H9 (cell line): ENCODE measurements at regions not wholly inside any gene's neighbourhood (a gene's known extent, or its start where the extent isn't known, plus 50 kb on each side); places are given as distances from the start of the nearest gene placed in this dataset.

Experiments used
- DNase-seq: peaks from one replicate; pipeline ENCODE4 v3.0.0-alpha.2; 2017
- H2AFZ ChIP-seq: one replicate; pipeline ENCODE4 v1.6.1; 2013; ENCODE audit warnings: mild to moderate bottlenecking, low read length, control low read depth, moderate library complexity
- H2AK5ac ChIP-seq: 2 replicates; pipeline ENCODE4 v1.6.1; 2013; ENCODE audit warnings: low read length, control low read depth, mixed read lengths; ENCODE audit not compliant: insufficient read length
- H2BK120ac ChIP-seq: one replicate; pipeline ENCODE4 v1.6.1; 2013; ENCODE audit warnings: low read depth, mild to moderate bottlenecking, low read length, control low read depth, inconsistent platforms; ENCODE audit not compliant: poor library complexity, severe bottlenecking
- H2BK12ac ChIP-seq: 2 replicates; pipeline ENCODE4 v1.6.1; 2013; ENCODE audit warnings: low read length, control low read depth, mixed read lengths, low read depth; ENCODE audit not compliant: insufficient read length
- H2BK15ac ChIP-seq: 2 replicates; pipeline ENCODE4 v1.6.1; 2013; ENCODE audit warnings: low read depth, low read length, control low read depth
- H2BK20ac ChIP-seq: one replicate; pipeline ENCODE4 v1.6.1; 2013; ENCODE audit warnings: low read depth, mild to moderate bottlenecking, low read length, control low read depth, inconsistent platforms; ENCODE audit not compliant: poor library complexity, severe bottlenecking
- H2BK5ac ChIP-seq: 2 replicates; pipeline ENCODE4 v1.6.1; 2013; ENCODE audit warnings: low read length, control low read depth, mixed read lengths; ENCODE audit not compliant: insufficient read length
- H3K14ac ChIP-seq: 2 replicates; pipeline ENCODE4 v1.6.1; 2013; ENCODE audit warnings: low read length, control low read depth; ENCODE audit not compliant: insufficient read depth
- H3K18ac ChIP-seq: 2 replicates; pipeline ENCODE4 v1.6.1; 2013; ENCODE audit warnings: low read depth, mild to moderate bottlenecking, mixed read lengths, low read length, control low read depth; ENCODE audit not compliant: insufficient read length
- H3K23ac ChIP-seq: 2 replicates; pipeline ENCODE4 v1.6.1; 2013; ENCODE audit warnings: low read length, control low read depth, mixed read lengths, low read depth; ENCODE audit not compliant: insufficient read length
- H3K23me2 ChIP-seq: 2 replicates; pipeline ENCODE4 v1.6.1; 2013; ENCODE audit warnings: low read depth, mild to moderate bottlenecking, mixed read lengths, low read length, control low read depth; ENCODE audit not compliant: insufficient read length, poor library complexity, severe bottlenecking
- H3K27ac ChIP-seq: 2 replicates; pipeline ENCODE4 v1.5.1; 2013; ENCODE audit warnings: low read length, control low read depth, mixed read lengths, low read depth; ENCODE audit not compliant: insufficient read length
- H3K27me3 ChIP-seq: 2 replicates; pipeline ENCODE4 v1.6.1; 2013; ENCODE audit warnings: low read length, control low read depth, inconsistent platforms; ENCODE audit not compliant: insufficient read depth
- H3K4ac ChIP-seq: 2 replicates; pipeline ENCODE4 v1.6.1; 2013; ENCODE audit warnings: low read depth, mild to moderate bottlenecking, control low read depth, inconsistent platforms, low read length, moderate library complexity
- H3K4me1 ChIP-seq: 2 replicates; pipeline ENCODE4 v1.6.1; 2013; ENCODE audit warnings: low read length, control low read depth, inconsistent platforms; ENCODE audit not compliant: insufficient read depth
- H3K4me2 ChIP-seq: 2 replicates; pipeline ENCODE4 v1.6.1; 2013; ENCODE audit warnings: low read length, control low read depth, mixed read lengths; ENCODE audit not compliant: insufficient read length, insufficient read depth
- H3K56ac ChIP-seq: 2 replicates; pipeline ENCODE4 v1.6.1; 2013; ENCODE audit warnings: low read depth, mild to moderate bottlenecking, mixed read lengths, low read length, control low read depth; ENCODE audit not compliant: insufficient read length
- H3K79me1 ChIP-seq: 2 replicates; pipeline ENCODE4 v1.6.1; 2013; ENCODE audit warnings: low read depth, mild to moderate bottlenecking, moderate library complexity, low read length, control low read depth, inconsistent platforms; ENCODE audit not compliant: insufficient read depth, poor library complexity, severe bottlenecking
- H3K79me2 ChIP-seq: 2 replicates; pipeline ENCODE4 v1.6.1; 2013; ENCODE audit warnings: low read length, control low read depth, inconsistent platforms; ENCODE audit not compliant: insufficient read depth
- H3K9ac ChIP-seq: 2 replicates; pipeline ENCODE4 v1.6.1; 2013; ENCODE audit warnings: low read length, control low read depth, mixed read lengths; ENCODE audit not compliant: insufficient read length; ENCODE audit errors: extremely low read depth
- H3K9me3 ChIP-seq: one replicate; pipeline ENCODE4 v1.6.1; 2013; ENCODE audit warnings: low read depth, low read length, inconsistent platforms; ENCODE audit not compliant: control insufficient read depth
- H3T11ph ChIP-seq: one replicate; pipeline ENCODE4 v1.6.1; 2013; ENCODE audit warnings: mild to moderate bottlenecking, low read length, control low read depth, inconsistent platforms
- H4K20me1 ChIP-seq: one replicate; pipeline ENCODE4 v1.6.1; 2013; ENCODE audit not compliant: control insufficient read depth, insufficient read length, insufficient read depth
- H4K5ac ChIP-seq: 2 replicates; pipeline ENCODE4 v1.6.1; 2013; ENCODE audit warnings: low read depth, mild to moderate bottlenecking, mixed read lengths, low read length, control low read depth; ENCODE audit not compliant: insufficient read length
- H4K8ac ChIP-seq: replicated peaks from 2 replicates; pipeline ENCODE4 v1.6.1; 2013; ENCODE audit warnings: low read length, control low read depth, mixed read lengths, low read depth; ENCODE audit not compliant: insufficient read length
- H4K91ac ChIP-seq: 2 replicates; pipeline ENCODE4 v1.6.1; 2013; ENCODE audit warnings: low read depth, mild to moderate bottlenecking, moderate library complexity, mixed read lengths, low read length, control low read depth; ENCODE audit not compliant: insufficient read length
- H3K27ac Mint-ChIP-seq, 3 experiments: 2 replicates in 2 of 3; 3 replicates in 1 of 3; pipeline ENCODE4 v1.8.0; 2020 to 2021; ENCODE audit warnings: mixed read lengths in 3 of 3, mild to moderate bottlenecking in 1 of 3, moderate library complexity in 1 of 3
- H3K27me3 Mint-ChIP-seq: 2 replicates; pipeline ENCODE4 v1.8.0; 2021; ENCODE audit warnings: low read depth, mild to moderate bottlenecking, moderate library complexity, mixed read lengths
- H3K36me3 Mint-ChIP-seq, 3 experiments: 2 replicates in 2 of 3; 3 replicates in 1 of 3; pipeline ENCODE4 v1.8.0; 2020 to 2021; ENCODE audit warnings: low read depth in 3 of 3, mixed read lengths in 3 of 3; ENCODE audit not compliant: insufficient read depth in 1 of 3
- H3K4me1 Mint-ChIP-seq, 2 experiments: 2 replicates each; pipeline ENCODE4 v1.8.0; 2020; ENCODE audit warnings: mixed read lengths in 2 of 2
- H3K4me3 Mint-ChIP-seq, 2 experiments: 2 replicates in 1 of 2; 3 replicates in 1 of 2; pipeline ENCODE4 v1.8.0; 2020 to 2021; ENCODE audit warnings: mild to moderate bottlenecking in 2 of 2, mixed read lengths in 2 of 2, moderate library complexity in 1 of 2
- H3K9me3 Mint-ChIP-seq, 2 experiments: 2 replicates in 1 of 2; 3 replicates in 1 of 2; pipeline ENCODE4 v1.8.0; 2020; ENCODE audit warnings: mild to moderate bottlenecking in 2 of 2, mixed read lengths in 2 of 2, moderate library complexity in 1 of 2
- CTCF ChIP-seq: fragments of 200-600 bp; sonication (generic); conservative IDR thresholded peaks from 3 replicates; pipeline ENCODE4 v1.8.0; 2021; ENCODE audit warnings: antibody characterized with exemption, mild to moderate bottlenecking
- WGBS: extraction: QIAGEN DNeasy Blood & Tissue Kit; methylation state at CpG from one replicate; pipeline ENCODE4 v1.1.7; 2013; ENCODE audit warnings: missing lambda C conversion rate, low lambda C conversion rate, mixed read lengths; ENCODE audit not compliant: insufficient read length; ENCODE audit errors: extremely low coverage; 5-methylcytosine and 5-hydroxymethylcytosine counted together

- Histone ChIP-seq H3K18ac (no peak overlapping the region), H3K79me2 (no peaks in the 10 kb centered on the region), H3K4me1 (no peaks in the 10 kb centered on the region; the same call in 1 of the 2 replicates), H2BK5ac (no peak overlapping the region), H3K23ac (no peak overlapping the region), H3K56ac (no peak overlapping the region), H4K91ac (no peak overlapping the region), H2BK15ac (no peak overlapping the region), H4K8ac (no peak overlapping the region), H3K9me3 (no peaks in the 10 kb centered on the region), H4K20me1 (no peaks in the 10 kb centered on the region), H2AK5ac (no peak overlapping the region), H3K23me2 (no peaks in the 10 kb centered on the region), H3K4me2 (no peak overlapping the region), H4K5ac (no peak overlapping the region), H2BK120ac (no peak overlapping the region), H3K14ac (no peak overlapping the region), H3K9ac (no peak overlapping the region), H2BK12ac (no peak overlapping the region), H3K79me1 (no peaks in the 10 kb centered on the region), H3K4ac (no peak overlapping the region), H2BK20ac (no peak overlapping the region), H3T11ph (no peak overlapping the region), H3K27me3 (no peaks in the 10 kb centered on the region), H2AFZ (no peak overlapping the region), H3K27ac (no peak overlapping the region)
- no peak for DNase-seq
- peak overlapping the region in 2 of 3 experiments; percentile 87 to 97; a peak in 4 of 7 replicates for H3K27ac Mint-ChIP-seq
- 0 out of 2 replicates have a peak, but pooled peaks cover 1% of the 10 kb centered on the region for H3K27me3 Mint-ChIP-seq
- H3K4me1 Mint-ChIP-seq, result peaks cover 38 to 49% of the 10 kb centered on the region in 2 experiments
- TF ChIP-seq CTCF, result no peak
- peak overlapping the region in 1 of 2 experiments; percentile 8; a peak in 1 of 5 replicates for H3K4me3 Mint-ChIP-seq
- peaks cover 16 to 52% (median 30%) of the 10 kb centered on the region in 3 experiments for H3K36me3 Mint-ChIP-seq
- H3K9me3 Mint-ChIP-seq, result peaks cover 34 to 38% of the 10 kb centered on the region in 2 experiments
- no CpG with 5 or more reads among the region's 3 CpGs for WGBS
Measured at GRCh38 chr18:4869155-4869554, 327.9 kb downstream of the AKAIN1 start.
